ENCODE measurements at regions not wholly inside any gene's neighbourhood (a gene's known extent, or its start where the extent isn't known, plus 50 kb on each side); places are given as distances from the start of the nearest gene placed in this dataset.

GRCh38 chr4:23700197-23700596, 189.7 kb downstream of the PPARGC1A start:
- H3K4me3 Mint-ChIP-seq, result no peak overlapping the region
- DNase-seq, result no peak
- H3K27ac Mint-ChIP-seq, result no peak overlapping the region
- H3K4me1 Mint-ChIP-seq, result no peaks in the 10 kb centered on the region
- no peaks in the 10 kb centered on the region for H3K9me3 Mint-ChIP-seq (ENCODE audit: low read depth)
- H3K36me3 Mint-ChIP-seq, result no peaks in the 10 kb centered on the region
- ATAC-seq, result no peak
- CTCF ChIA-PET, result no interaction called here
- no peaks in the 10 kb centered on the region for H3K27me3 Mint-ChIP-seq

GRCh38 chr4:23697722-23698121, 192.1 kb downstream of the PPARGC1A start:
- Mint-ChIP-seq H3K9me3 (ENCODE audit: low read depth) (no peaks in the 10 kb centered on the region), H3K27me3 (no peaks in the 10 kb centered on the region), H3K4me1 (no peaks in the 10 kb centered on the region), H3K4me3 (no peak overlapping the region), H3K27ac (no peak overlapping the region), H3K36me3 (no peaks in the 10 kb centered on the region)
- ATAC-seq (no peak), DNase-seq (no peak)
- CTCF ChIA-PET, result no interaction called here

- H3K4me3 Mint-ChIP-seq, result no peak overlapping the region
- no peaks in the 10 kb centered on the region for H3K4me1 Mint-ChIP-seq
- H3K9me3 Mint-ChIP-seq (ENCODE audit: low read depth), result no peaks in the 10 kb centered on the region
- H3K27me3 Mint-ChIP-seq, result no peaks in the 10 kb centered on the region
- no peaks in the 10 kb centered on the region for H3K36me3 Mint-ChIP-seq
- DNase-seq (no peak), ATAC-seq (no peak)
- CTCF ChIA-PET, result no interaction called here
- H3K27ac Mint-ChIP-seq, result no peak overlapping the region
These were observed 192.8 kb downstream of the PPARGC1A start for GRCh38 chr4:23697001-23697528.

- Mint-ChIP-seq H3K4me1 (no peaks in the 10 kb centered on the region), H3K27me3 (no peaks in the 10 kb centered on the region), H3K27ac (no peak overlapping the region), H3K36me3 (no peaks in the 10 kb centered on the region), H3K9me3 (ENCODE audit: low read depth) (peaks cover 2% of the 10 kb centered on the region), H3K4me3 (no peak overlapping the region)
- no peak for DNase-seq
- no peak for ATAC-seq
- CTCF ChIA-PET, result no interaction called here
These were observed 203.5 kb downstream of the PPARGC1A start for GRCh38 chr4:23686169-23686897.

- Mint-ChIP-seq H3K4me1 (no peaks in the 10 kb centered on the region), H3K9me3 (ENCODE audit: low read depth) (no peaks in the 10 kb centered on the region), H3K4me3 (no peak overlapping the region), H3K36me3 (no peaks in the 10 kb centered on the region), H3K27ac (no peak overlapping the region), H3K27me3 (no peaks in the 10 kb centered on the region)
- no peak for DNase-seq
- CTCF ChIA-PET, result no interaction called here
- ATAC-seq, result no peak
These were observed 204.4 kb downstream of the PPARGC1A start for GRCh38 chr4:23685471-23685870.

GRCh38 chr4:23680671-23681518, 209.0 kb downstream of the PPARGC1A start:
- CTCF ChIA-PET, result no interaction called here
- no peak for DNase-seq
- H3K27me3 Mint-ChIP-seq, result no peaks in the 10 kb centered on the region
- no peaks in the 10 kb centered on the region for H3K36me3 Mint-ChIP-seq
- H3K4me1 Mint-ChIP-seq, result no peaks in the 10 kb centered on the region
- no peak overlapping the region for H3K27ac Mint-ChIP-seq
- peaks cover 3% of the 10 kb centered on the region for H3K9me3 Mint-ChIP-seq (ENCODE audit: low read depth)
- H3K4me3 Mint-ChIP-seq, result no peak overlapping the region
- ATAC-seq, result no peak

- Mint-ChIP-seq H3K27ac (no peak overlapping the region), H3K4me3 (no peak overlapping the region), H3K27me3 (no peaks in the 10 kb centered on the region), H3K4me1 (no peaks in the 10 kb centered on the region), H3K36me3 (no peaks in the 10 kb centered on the region), H3K9me3 (ENCODE audit: low read depth) (peaks cover 5% of the 10 kb centered on the region)
- ATAC-seq, result no peak
- CTCF ChIA-PET, result no interaction called here
- no peak for DNase-seq
These were observed 215.2 kb downstream of the PPARGC1A start for GRCh38 chr4:23674694-23675093.

- Mint-ChIP-seq H3K27me3 (no peaks in the 10 kb centered on the region), H3K4me3 (no peak overlapping the region), H3K4me1 (no peaks in the 10 kb centered on the region), H3K27ac (no peak overlapping the region), H3K9me3 (ENCODE audit: low read depth) (peaks cover 13% of the 10 kb centered on the region), H3K36me3 (no peaks in the 10 kb centered on the region)
- CTCF ChIA-PET, result no interaction called here
- no peak for ATAC-seq
- no peak for DNase-seq
These were observed 222.2 kb downstream of the PPARGC1A start for GRCh38 chr4:23667659-23668058.

GRCh38 chr4:23660865-23661264, 229.0 kb downstream of the PPARGC1A start:
- no peak for DNase-seq
- Mint-ChIP-seq H3K27ac (no peak overlapping the region), H3K4me1 (no peaks in the 10 kb centered on the region), H3K9me3 (ENCODE audit: low read depth) (peaks cover 6% of the 10 kb centered on the region), H3K27me3 (no peaks in the 10 kb centered on the region), H3K4me3 (no peak overlapping the region), H3K36me3 (no peaks in the 10 kb centered on the region)
- CTCF ChIA-PET, result no interaction called here
- no peak for ATAC-seq

- ATAC-seq (no peak), DNase-seq (no peak)
- CTCF ChIA-PET, result no interaction called here
- Mint-ChIP-seq H3K4me3 (no peak overlapping the region), H3K9me3 (ENCODE audit: low read depth) (peaks cover 4% of the 10 kb centered on the region), H3K4me1 (no peaks in the 10 kb centered on the region), H3K27ac (no peak overlapping the region), H3K36me3 (no peaks in the 10 kb centered on the region), H3K27me3 (no peaks in the 10 kb centered on the region)
These were observed 235.1 kb downstream of the PPARGC1A start for GRCh38 chr4:23654791-23655190.

GRCh38 chr4:23648854-23649596, 240.8 kb downstream of the PPARGC1A start:
- Mint-ChIP-seq H3K4me3 (no peak overlapping the region), H3K4me1 (no peaks in the 10 kb centered on the region), H3K27ac (no peak overlapping the region), H3K36me3 (no peaks in the 10 kb centered on the region), H3K9me3 (ENCODE audit: low read depth) (peaks cover 4% of the 10 kb centered on the region), H3K27me3 (no peaks in the 10 kb centered on the region)
- ATAC-seq, result no peak
- DNase-seq, result no peak
- CTCF ChIA-PET, result no interaction called here

GRCh38 chr4:23635468-23635867, 254.4 kb downstream of the PPARGC1A start:
- Mint-ChIP-seq H3K36me3 (no peaks in the 10 kb centered on the region), H3K27me3 (no peaks in the 10 kb centered on the region), H3K4me1 (no peaks in the 10 kb centered on the region), H3K27ac (no peak overlapping the region), H3K4me3 (no peak overlapping the region), H3K9me3 (ENCODE audit: low read depth) (no peaks in the 10 kb centered on the region)
- DNase-seq, result no peak
- ATAC-seq, result no peak
- CTCF ChIA-PET, result no interaction called here

GRCh38 chr4:23631255-23631950, 258.4 kb downstream of the PPARGC1A start:
- Mint-ChIP-seq H3K36me3 (no peaks in the 10 kb centered on the region), H3K27ac (no peak overlapping the region), H3K4me3 (no peak overlapping the region), H3K9me3 (ENCODE audit: low read depth) (peaks cover 2% of the 10 kb centered on the region), H3K4me1 (no peaks in the 10 kb centered on the region), H3K27me3 (no peaks in the 10 kb centered on the region)
- DNase-seq (no peak), ATAC-seq (no peak)
- CTCF ChIA-PET, result no interaction called here

Data from activated CD8-positive, alpha-beta memory T cell treated with anti-CD3 and anti-CD28 coated beads, Interleukin-2, amount 10 ng/mL, durations not matched to agents 7 days and 5 days (primary cell).